ENCODE measurements at regions not wholly inside any gene's neighbourhood (a gene's known extent, or its start where the extent isn't known, plus 50 kb on each side); places are given as distances from the start of the nearest gene placed in this dataset.

GRCh38 chr9:104435059-104435458, 69.0 kb upstream of the OR13F1 start:
- CTCF ChIA-PET = no interaction called here
- no peak for DNase-seq (ENCODE audit: low read depth, low spot score)
- intact Hi-C loops (cut with micrococcal nuclease; ENCODE audit: unreplicated experiment) (no loop called here), in situ Hi-C loops (cut with HindIII; ENCODE audit: low pct_unique_long_range_greater_than_20kb, low sequenced_read_pairs) (no loop called here)
- Histone ChIP-seq H3K9me3 (ENCODE audit: control insufficient read depth, insufficient read depth, low read depth, low read length) (no peaks in the 10 kb centered on the region), H3K4me3 (ENCODE audit: low read depth in 2 of 2, low read length in 2 of 2) (no peak overlapping the region), H3K27me3 (ENCODE audit: control insufficient read depth, insufficient read depth, low read length) (no peaks in the 10 kb centered on the region), H3K27ac (ENCODE audit: low read length) (no peak overlapping the region), H3K4me1 (ENCODE audit: control insufficient read depth, insufficient read depth, low read length) (no peaks in the 10 kb centered on the region), H3K36me3 (ENCODE audit: control insufficient read depth, insufficient read depth, low read length) (no peaks in the 10 kb centered on the region)
- POLR2A ChIA-PET = no interaction called here
- TF ChIP-seq TCF7L2 (IDR thresholded peaks at IDR 0.05; ENCODE audit: low read depth, low read length) = no peak
- TF ChIP-seq POLR2AphosphoS5 (IDR thresholded peaks at IDR 0.05; ENCODE audit: low read depth, low read length) = no peak
- TF ChIP-seq, protein P1, sequence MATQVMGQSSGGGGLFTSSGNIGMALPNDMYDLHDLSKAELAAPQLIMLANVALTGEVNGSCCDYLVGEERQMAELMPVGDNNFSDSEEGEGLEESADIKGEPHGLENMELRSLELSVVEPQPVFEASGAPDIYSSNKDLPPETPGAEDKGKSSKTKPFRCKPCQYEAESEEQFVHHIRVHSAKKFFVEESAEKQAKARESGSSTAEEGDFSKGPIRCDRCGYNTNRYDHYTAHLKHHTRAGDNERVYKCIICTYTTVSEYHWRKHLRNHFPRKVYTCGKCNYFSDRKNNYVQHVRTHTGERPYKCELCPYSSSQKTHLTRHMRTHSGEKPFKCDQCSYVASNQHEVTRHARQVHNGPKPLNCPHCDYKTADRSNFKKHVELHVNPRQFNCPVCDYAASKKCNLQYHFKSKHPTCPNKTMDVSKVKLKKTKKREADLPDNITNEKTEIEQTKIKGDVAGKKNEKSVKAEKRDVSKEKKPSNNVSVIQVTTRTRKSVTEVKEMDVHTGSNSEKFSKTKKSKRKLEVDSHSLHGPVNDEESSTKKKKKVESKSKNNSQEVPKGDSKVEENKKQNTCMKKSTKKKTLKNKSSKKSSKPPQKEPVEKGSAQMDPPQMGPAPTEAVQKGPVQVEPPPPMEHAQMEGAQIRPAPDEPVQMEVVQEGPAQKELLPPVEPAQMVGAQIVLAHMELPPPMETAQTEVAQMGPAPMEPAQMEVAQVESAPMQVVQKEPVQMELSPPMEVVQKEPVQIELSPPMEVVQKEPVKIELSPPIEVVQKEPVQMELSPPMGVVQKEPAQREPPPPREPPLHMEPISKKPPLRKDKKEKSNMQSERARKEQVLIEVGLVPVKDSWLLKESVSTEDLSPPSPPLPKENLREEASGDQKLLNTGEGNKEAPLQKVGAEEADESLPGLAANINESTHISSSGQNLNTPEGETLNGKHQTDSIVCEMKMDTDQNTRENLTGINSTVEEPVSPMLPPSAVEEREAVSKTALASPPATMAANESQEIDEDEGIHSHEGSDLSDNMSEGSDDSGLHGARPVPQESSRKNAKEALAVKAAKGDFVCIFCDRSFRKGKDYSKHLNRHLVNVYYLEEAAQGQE (IDR thresholded peaks at IDR 0.05; ENCODE audit: insufficient read depth in 1 of 2, low read depth in 2 of 2, low read length in 1 of 2) = no peak
- TF ChIP-seq SIN3A (IDR thresholded peaks at IDR 0.05; ENCODE audit: borderline replicate concordance, insufficient read depth, low read depth, low read length) = no peak
- TF ChIP-seq, protein P2, sequence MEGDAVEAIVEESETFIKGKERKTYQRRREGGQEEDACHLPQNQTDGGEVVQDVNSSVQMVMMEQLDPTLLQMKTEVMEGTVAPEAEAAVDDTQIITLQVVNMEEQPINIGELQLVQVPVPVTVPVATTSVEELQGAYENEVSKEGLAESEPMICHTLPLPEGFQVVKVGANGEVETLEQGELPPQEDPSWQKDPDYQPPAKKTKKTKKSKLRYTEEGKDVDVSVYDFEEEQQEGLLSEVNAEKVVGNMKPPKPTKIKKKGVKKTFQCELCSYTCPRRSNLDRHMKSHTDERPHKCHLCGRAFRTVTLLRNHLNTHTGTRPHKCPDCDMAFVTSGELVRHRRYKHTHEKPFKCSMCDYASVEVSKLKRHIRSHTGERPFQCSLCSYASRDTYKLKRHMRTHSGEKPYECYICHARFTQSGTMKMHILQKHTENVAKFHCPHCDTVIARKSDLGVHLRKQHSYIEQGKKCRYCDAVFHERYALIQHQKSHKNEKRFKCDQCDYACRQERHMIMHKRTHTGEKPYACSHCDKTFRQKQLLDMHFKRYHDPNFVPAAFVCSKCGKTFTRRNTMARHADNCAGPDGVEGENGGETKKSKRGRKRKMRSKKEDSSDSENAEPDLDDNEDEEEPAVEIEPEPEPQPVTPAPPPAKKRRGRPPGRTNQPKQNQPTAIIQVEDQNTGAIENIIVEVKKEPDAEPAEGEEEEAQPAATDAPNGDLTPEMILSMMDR (IDR thresholded peaks at IDR 0.05) = no peak
- BruUV-seq (replicated peaks) = no TSS peak
- ATAC-seq = no peak

GRCh38 chr9:104448036-104448435, 56.0 kb upstream of the OR13F1 start:
- in situ Hi-C loops (cut with HindIII; ENCODE audit: low pct_unique_long_range_greater_than_20kb, low sequenced_read_pairs) (no loop called here), intact Hi-C loops (cut with micrococcal nuclease; ENCODE audit: unreplicated experiment) (no loop called here)
- TF ChIP-seq, protein P2 (IDR thresholded peaks at IDR 0.05) = no peak
- TF ChIP-seq TCF7L2 (IDR thresholded peaks at IDR 0.05; ENCODE audit: low read depth, low read length) (no peak), POLR2AphosphoS5 (IDR thresholded peaks at IDR 0.05; ENCODE audit: low read depth, low read length) (no peak), SIN3A (IDR thresholded peaks at IDR 0.05; ENCODE audit: borderline replicate concordance, insufficient read depth, low read depth, low read length) (no peak)
- TF ChIP-seq, protein P1 (IDR thresholded peaks at IDR 0.05; ENCODE audit: insufficient read depth in 1 of 2, low read depth in 2 of 2, low read length in 1 of 2) = no peak
- ATAC-seq (no peak), DNase-seq (ENCODE audit: low read depth, low spot score) (no peak)
- ChIA-PET POLR2A (no interaction called here), CTCF (no interaction called here)
- H3K4me1 ChIP-seq (ENCODE audit: control insufficient read depth, insufficient read depth, low read length) = no peaks in the 10 kb centered on the region
- H3K4me3 ChIP-seq (ENCODE audit: low read depth in 2 of 2, low read length in 2 of 2) = no peak overlapping the region
- H3K36me3 ChIP-seq (ENCODE audit: control insufficient read depth, insufficient read depth, low read length) = no peaks in the 10 kb centered on the region
- no TSS peak for BruUV-seq (replicated peaks)
- H3K27me3 ChIP-seq (ENCODE audit: control insufficient read depth, insufficient read depth, low read length) = no peaks in the 10 kb centered on the region
- H3K9me3 ChIP-seq (ENCODE audit: control insufficient read depth, insufficient read depth, low read depth, low read length) = no peaks in the 10 kb centered on the region
- H3K27ac ChIP-seq (ENCODE audit: low read length) = no peak overlapping the region

All from Panc1 (cell line).